WTC11 (cell line): ENCODE measurements at regions not wholly inside any gene's neighbourhood (a gene's known extent, or its start where the extent isn't known, plus 50 kb on each side); places are given as distances from the start of the nearest gene placed in this dataset.

ENCODE experiments used
- ESRRA ChIP-seq: sonication (generic); formaldehyde crosslinking; IDR thresholded peaks from 2 replicates; pipeline ENCODE4 v1.8.1; 2022; ENCODE audit warnings: mild to moderate bottlenecking, missing genetic modification reagents, borderline replicate concordance
- TCF7 ChIP-seq: sonication (generic); formaldehyde crosslinking; IDR thresholded peaks from 2 replicates; pipeline ENCODE4 v1.8.0; 2022; ENCODE audit warnings: mild to moderate bottlenecking, low read depth, missing genetic modification reagents, moderate library complexity
- TF ChIP-seq, protein P1 (sequence below): fragments of 200-600 bp; IDR thresholded peaks from 2 replicates; pipeline ENCODE4 v1.8.0; 2022; ENCODE audit warnings: antibody characterized with exemption
- TF ChIP-seq, protein P2 (sequence below): sonication (generic); formaldehyde crosslinking; IDR thresholded peaks from 2 replicates; pipeline ENCODE4 v1.8.1; 2023; ENCODE audit warnings: mild to moderate bottlenecking, missing genetic modification reagents, moderate library complexity

DNA sequence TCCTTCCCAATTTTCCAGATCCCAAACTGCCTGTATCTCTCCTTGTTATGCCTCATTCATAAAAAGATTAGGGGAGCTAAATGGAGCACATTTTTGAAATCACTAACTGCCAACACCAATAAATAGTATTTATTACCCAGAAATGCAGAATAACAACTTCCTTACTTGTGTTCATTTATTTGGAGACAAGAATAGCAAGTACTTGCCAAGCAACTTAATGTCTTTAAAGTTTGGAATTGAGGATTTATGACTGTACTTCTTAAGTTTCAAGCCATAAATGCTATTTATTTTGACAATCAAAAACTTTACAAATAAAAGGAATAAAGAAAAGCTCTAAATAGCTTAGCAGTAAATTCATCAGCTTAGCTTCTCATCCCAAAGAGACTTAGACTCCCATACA lies 626.1 kb upstream of the NOVA1 start:
- TF ChIP-seq, protein P1, sequence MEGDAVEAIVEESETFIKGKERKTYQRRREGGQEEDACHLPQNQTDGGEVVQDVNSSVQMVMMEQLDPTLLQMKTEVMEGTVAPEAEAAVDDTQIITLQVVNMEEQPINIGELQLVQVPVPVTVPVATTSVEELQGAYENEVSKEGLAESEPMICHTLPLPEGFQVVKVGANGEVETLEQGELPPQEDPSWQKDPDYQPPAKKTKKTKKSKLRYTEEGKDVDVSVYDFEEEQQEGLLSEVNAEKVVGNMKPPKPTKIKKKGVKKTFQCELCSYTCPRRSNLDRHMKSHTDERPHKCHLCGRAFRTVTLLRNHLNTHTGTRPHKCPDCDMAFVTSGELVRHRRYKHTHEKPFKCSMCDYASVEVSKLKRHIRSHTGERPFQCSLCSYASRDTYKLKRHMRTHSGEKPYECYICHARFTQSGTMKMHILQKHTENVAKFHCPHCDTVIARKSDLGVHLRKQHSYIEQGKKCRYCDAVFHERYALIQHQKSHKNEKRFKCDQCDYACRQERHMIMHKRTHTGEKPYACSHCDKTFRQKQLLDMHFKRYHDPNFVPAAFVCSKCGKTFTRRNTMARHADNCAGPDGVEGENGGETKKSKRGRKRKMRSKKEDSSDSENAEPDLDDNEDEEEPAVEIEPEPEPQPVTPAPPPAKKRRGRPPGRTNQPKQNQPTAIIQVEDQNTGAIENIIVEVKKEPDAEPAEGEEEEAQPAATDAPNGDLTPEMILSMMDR = no peak
- TF ChIP-seq TCF7 (CRISPR knock-in tag) (no peak), ESRRA (CRISPR knock-in tag) (no peak)
- TF ChIP-seq, protein P2, sequence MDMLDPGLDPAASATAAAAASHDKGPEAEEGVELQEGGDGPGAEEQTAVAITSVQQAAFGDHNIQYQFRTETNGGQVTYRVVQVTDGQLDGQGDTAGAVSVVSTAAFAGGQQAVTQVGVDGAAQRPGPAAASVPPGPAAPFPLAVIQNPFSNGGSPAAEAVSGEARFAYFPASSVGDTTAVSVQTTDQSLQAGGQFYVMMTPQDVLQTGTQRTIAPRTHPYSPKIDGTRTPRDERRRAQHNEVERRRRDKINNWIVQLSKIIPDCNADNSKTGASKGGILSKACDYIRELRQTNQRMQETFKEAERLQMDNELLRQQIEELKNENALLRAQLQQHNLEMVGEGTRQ (CRISPR knock-in tag) = no peak
